RWPE2 (cell line): ENCODE measurements at regions not wholly inside any gene's neighbourhood (a gene's known extent, or its start where the extent isn't known, plus 50 kb on each side); places are given as distances from the start of the nearest gene placed in this dataset.

ENCODE experiments used
- ATAC-seq: fragments of 200-7000 bp; cut with Tn5 transposase; 3 replicates; pipeline ENCODE4 v1.9.1; 2021; ENCODE audit warnings: low read depth
- DNase-seq: peaks from one replicate; pipeline ENCODE4 v3.0.0-alpha.2; 2020; ENCODE audit warnings: low spot score
- H3K27ac ChIP-seq: fragments of 450-650 bp; 2 replicates; pipeline ENCODE4 v1.5.1; 2017; ENCODE audit warnings: mild to moderate bottlenecking; ENCODE audit not compliant: poor library complexity, severe bottlenecking
- H3K27me3 ChIP-seq: fragments of 250-450 bp; sonication (Bioruptor Pico); 2 replicates; pipeline ENCODE4 v1.5.1; 2021; ENCODE audit warnings: mild to moderate bottlenecking, moderate library complexity; ENCODE audit not compliant: insufficient read depth, poor library complexity, severe bottlenecking
- H3K36me3 ChIP-seq: fragments of 250-450 bp; sonication (Bioruptor Pico); 2 replicates; pipeline ENCODE4 v1.5.1; 2020; ENCODE audit warnings: low read depth, mild to moderate bottlenecking, moderate library complexity
- H3K4me1 ChIP-seq: fragments of 250-450 bp; sonication (Bioruptor Pico); 2 replicates; pipeline ENCODE4 v1.5.1; 2021; ENCODE audit warnings: mild to moderate bottlenecking, moderate library complexity; ENCODE audit not compliant: insufficient read depth, poor library complexity, severe bottlenecking
- H3K4me3 ChIP-seq: fragments of 250-450 bp; sonication (Bioruptor Pico); 2 replicates; pipeline ENCODE4 v1.5.1; 2021; ENCODE audit warnings: mild to moderate bottlenecking, moderate library complexity; ENCODE audit not compliant: severe bottlenecking
- H3K9me3 ChIP-seq: fragments of 250-450 bp; sonication (Bioruptor Pico); 2 replicates; pipeline ENCODE4 v1.5.1; 2021; ENCODE audit warnings: mild to moderate bottlenecking, moderate library complexity; ENCODE audit not compliant: severe bottlenecking
- TF ChIP-seq, protein P1 (sequence below): fragments of 450-650 bp; IDR thresholded peaks from one replicate; pipeline ENCODE4 v1.5.1; 2017; ENCODE audit warnings: mild to moderate bottlenecking, moderate library complexity; ENCODE audit not compliant: poor library complexity, severe bottlenecking

DNA sequence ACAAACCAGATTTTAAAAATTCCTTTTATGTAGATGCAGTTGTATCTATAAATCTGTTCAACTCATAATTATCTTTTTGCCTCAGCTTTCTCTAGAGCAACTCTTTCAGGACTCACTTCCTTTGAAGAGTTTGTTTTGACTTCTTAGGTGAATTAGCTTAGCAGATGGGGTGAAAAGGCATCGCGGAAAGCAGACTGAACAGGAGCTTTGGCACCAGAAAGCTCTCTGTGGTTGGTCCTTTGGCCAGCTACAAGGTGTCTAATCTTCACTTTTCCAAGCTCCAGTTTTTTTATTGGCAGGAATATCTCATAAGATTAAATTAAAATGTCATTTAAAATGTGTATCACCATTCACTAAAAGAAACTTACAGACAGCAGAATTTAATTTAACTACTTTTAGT is 60.6 kb upstream of the KLF12 start:
- Histone ChIP-seq H3K36me3 (no peaks in the 10 kb centered on the region), H3K9me3 (no peaks in the 10 kb centered on the region), H3K27me3 (no peaks in the 10 kb centered on the region), H3K27ac (no peak overlapping the region), H3K4me3 (no peak overlapping the region), H3K4me1 (no peaks in the 10 kb centered on the region)
- TF ChIP-seq, protein P1, sequence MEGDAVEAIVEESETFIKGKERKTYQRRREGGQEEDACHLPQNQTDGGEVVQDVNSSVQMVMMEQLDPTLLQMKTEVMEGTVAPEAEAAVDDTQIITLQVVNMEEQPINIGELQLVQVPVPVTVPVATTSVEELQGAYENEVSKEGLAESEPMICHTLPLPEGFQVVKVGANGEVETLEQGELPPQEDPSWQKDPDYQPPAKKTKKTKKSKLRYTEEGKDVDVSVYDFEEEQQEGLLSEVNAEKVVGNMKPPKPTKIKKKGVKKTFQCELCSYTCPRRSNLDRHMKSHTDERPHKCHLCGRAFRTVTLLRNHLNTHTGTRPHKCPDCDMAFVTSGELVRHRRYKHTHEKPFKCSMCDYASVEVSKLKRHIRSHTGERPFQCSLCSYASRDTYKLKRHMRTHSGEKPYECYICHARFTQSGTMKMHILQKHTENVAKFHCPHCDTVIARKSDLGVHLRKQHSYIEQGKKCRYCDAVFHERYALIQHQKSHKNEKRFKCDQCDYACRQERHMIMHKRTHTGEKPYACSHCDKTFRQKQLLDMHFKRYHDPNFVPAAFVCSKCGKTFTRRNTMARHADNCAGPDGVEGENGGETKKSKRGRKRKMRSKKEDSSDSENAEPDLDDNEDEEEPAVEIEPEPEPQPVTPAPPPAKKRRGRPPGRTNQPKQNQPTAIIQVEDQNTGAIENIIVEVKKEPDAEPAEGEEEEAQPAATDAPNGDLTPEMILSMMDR: no peak
- DNase-seq (no peak), ATAC-seq (no peak)

DNA sequence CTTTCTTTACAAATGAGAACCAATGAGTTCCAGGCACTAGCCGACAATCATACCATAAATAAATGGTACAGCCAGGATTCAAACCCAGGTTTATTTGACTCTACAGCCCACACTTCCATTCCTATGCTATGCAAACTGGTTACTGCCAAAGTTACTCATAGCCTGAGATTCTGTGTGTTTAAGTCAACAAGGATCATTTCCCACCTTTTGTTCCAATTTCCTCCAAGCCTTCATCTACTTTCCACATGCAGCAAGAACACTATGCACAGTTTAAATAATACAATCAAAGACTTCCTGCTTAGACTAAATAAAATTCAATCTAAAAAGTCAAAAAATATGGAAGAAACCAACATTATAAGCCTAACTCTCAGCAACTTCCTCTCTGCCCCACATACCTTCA is 59.2 kb upstream of the KLF12 start:
- H3K27me3 ChIP-seq: no peaks in the 10 kb centered on the region
- H3K9me3 ChIP-seq: no peaks in the 10 kb centered on the region
- ATAC-seq: no peak

DNA sequence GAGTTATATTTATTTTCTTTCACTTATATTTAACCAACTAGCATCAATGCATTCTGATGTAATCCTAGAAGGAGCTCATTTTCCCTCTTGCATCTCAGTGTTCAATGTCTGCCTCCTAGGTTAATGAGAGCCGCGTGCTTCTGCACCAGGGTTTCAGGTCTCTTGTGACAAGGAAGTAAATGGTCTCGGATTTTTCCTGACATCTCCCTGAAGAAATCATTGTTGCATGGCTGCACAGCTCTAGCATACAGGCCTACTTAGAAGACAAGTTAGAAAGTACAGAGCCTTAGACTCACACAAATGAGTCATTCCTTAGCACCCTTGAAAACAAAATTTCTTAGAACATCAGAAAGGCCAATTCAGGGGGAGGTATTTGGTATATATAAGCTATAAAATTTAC is 57.2 kb upstream of the KLF12 start:
- no peak overlapping the region for H3K4me3 ChIP-seq
- H3K9me3 ChIP-seq: no peaks in the 10 kb centered on the region
- H3K36me3 ChIP-seq: no peaks in the 10 kb centered on the region
- TF ChIP-seq, protein P1: no peak
- peaks cover 7% of the 10 kb centered on the region for H3K4me1 ChIP-seq
- DNase-seq: no peak
- H3K27ac ChIP-seq: no peak overlapping the region
- no peaks in the 10 kb centered on the region for H3K27me3 ChIP-seq
- ATAC-seq: no peak

More for the DNA sequence above, 59.2 kb upstream of the KLF12 start:
- TF ChIP-seq, protein P1: no peak
- Histone ChIP-seq H3K4me1 (no peaks in the 10 kb centered on the region), H3K27ac (no peak overlapping the region), H3K36me3 (no peaks in the 10 kb centered on the region), H3K4me3 (no peak overlapping the region)
- no peak for DNase-seq

DNA sequence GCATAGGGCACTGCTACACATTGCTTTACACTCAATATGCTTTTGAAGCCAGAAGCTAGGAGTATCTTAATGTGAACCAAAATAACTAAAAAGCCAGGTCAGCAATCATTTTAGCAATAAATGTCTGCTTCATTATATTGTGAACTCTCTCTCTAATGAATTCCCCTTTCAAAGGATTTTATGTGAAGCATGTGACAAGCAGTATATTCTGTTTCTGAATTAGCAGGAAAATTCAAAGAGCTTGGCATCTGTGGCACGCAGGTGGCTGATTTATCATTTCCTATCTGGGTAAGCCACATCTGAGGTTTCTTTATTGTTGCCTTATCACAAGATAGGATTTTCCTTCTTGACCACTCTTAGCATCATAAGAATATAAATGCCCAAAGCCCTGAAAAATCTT is 56.8 kb upstream of the KLF12 start:
- Histone ChIP-seq H3K36me3 (no peaks in the 10 kb centered on the region), H3K4me3 (no peak overlapping the region), H3K27me3 (no peaks in the 10 kb centered on the region), H3K9me3 (no peaks in the 10 kb centered on the region), H3K27ac (no peak overlapping the region), H3K4me1 (peaks cover 7% of the 10 kb centered on the region)
- ATAC-seq (no peak), DNase-seq (no peak)
- TF ChIP-seq, protein P1: no peak

DNA sequence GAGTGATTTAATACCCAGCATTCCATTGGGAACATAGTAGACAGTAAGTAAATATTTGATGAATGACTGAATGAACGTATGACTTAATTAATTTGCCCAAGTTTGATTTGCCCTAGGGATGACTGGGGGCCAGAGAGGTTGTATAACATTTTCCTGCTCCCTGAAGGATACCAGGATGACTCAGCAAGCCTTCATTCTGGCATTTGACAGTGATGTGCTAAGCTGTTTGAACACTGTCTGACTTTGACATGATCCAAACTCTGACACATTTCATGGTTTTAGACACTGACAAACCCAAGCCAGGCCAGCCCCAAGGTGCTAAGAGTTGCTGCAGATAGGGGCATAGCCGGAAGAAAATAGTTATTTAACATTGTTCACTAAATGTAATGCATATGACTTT is 53.4 kb upstream of the KLF12 start:
- TF ChIP-seq, protein P1: no peak
- Histone ChIP-seq H3K36me3 (no peaks in the 10 kb centered on the region), H3K27me3 (no peaks in the 10 kb centered on the region), H3K27ac (no peak overlapping the region), H3K4me3 (no peak overlapping the region), H3K9me3 (no peaks in the 10 kb centered on the region), H3K4me1 (peaks cover 7% of the 10 kb centered on the region)
- peak; percentile 90 for ATAC-seq
- DNase-seq: no peak
